Vagina (tissue), 2 donors: ENCODE measurements at regions not wholly inside any gene's neighbourhood (a gene's known extent, or its start where the extent isn't known, plus 50 kb on each side); places are given as distances from the start of the nearest gene placed in this dataset.
"Not testable (repeated sequence)": the region's sequence is repeated elsewhere in the genome, so short reads cannot be mapped to it uniquely, and the experiment has no call there.

Source experiments
- DNase-seq, 2 donors: peaks; one replicate each; pipeline ENCODE4 v3.0.0-alpha.2; 2017; ENCODE audit errors: extremely low spot score in 2 of 2
- H3K27ac ChIP-seq: fragments of 200-600 bp; sonication (generic); one replicate; pipeline ENCODE4 v1.5.1; 2019
- H3K27me3 ChIP-seq: fragments of 200-600 bp; sonication (generic); one replicate; pipeline ENCODE4 v1.5.1; 2019
- H3K36me3 ChIP-seq, 2 donors: fragments of 200-600 bp; sonication (generic); one replicate each; pipeline ENCODE4 v1.5.1; 2017 to 2019
- H3K4me1 ChIP-seq: fragments of 200-600 bp; sonication (generic); one replicate; pipeline ENCODE4 v1.5.1; 2019
- H3K4me3 ChIP-seq, 2 donors: fragments of 200-600 bp; sonication (generic); 1 replicate in 1 of 2; 2 replicates in 1 of 2; pipeline ENCODE4 v1.5.1; 2016 to 2019
- H3K9me3 ChIP-seq: fragments of 200-600 bp; sonication (generic); one replicate; pipeline ENCODE4 v1.5.1; 2019
- CTCF ChIP-seq, 3 experiments: fragments of 450-650 bp in 2 of 3; fragments of 200-600 bp in 1 of 3; sonication (generic) in 1 of 3; IDR thresholded peaks; one replicate each; pipeline ENCODE4 v1.5.1; 2017 to 2019; ENCODE audit warnings: antibody characterized with exemption in 3 of 3, mild to moderate bottlenecking in 2 of 3, moderate library complexity in 2 of 3
- POLR2A ChIP-seq, 2 donors: fragments of 450-650 bp; IDR thresholded peaks; one replicate each; pipeline ENCODE4 v1.6.1; 2017; ENCODE audit warnings: antibody characterized with exemption in 2 of 2, mild to moderate bottlenecking in 2 of 2, moderate library complexity in 2 of 2
- POLR2AphosphoS5 ChIP-seq, 2 donors: sonication (generic); formaldehyde crosslinking; IDR thresholded peaks; one replicate each; pipeline ENCODE4 v1.9.0; 2017; ENCODE audit warnings: antibody characterized with exemption in 2 of 2, mild to moderate bottlenecking in 2 of 2, low read depth in 1 of 2; ENCODE audit not compliant: insufficient read depth in 1 of 2
- intact Hi-C: fragments of 100-400 bp; cut with DNase I; formaldehyde crosslinking; loops from one replicate; pipeline ENCODE4 v1.15.1; 2023

GRCh38 chr2:175805442-175806124, 196.5 kb downstream of the LNPK start:
- no peaks in the 10 kb centered on the region for H3K9me3 ChIP-seq
- no peaks in the 10 kb centered on the region for H3K27me3 ChIP-seq
- TF ChIP-seq POLR2AphosphoS5 (IDR thresholded peaks at IDR 0.05; ENCODE audit: insufficient read depth in 1 of 2, low read depth in 1 of 2) (no peak), POLR2A (IDR thresholded peaks at IDR 0.05) (no peak), CTCF (IDR thresholded peaks at IDR 0.05) (no peak)
- H3K4me1 ChIP-seq = no peaks in the 10 kb centered on the region
- H3K27ac ChIP-seq = no peak overlapping the region
- DNase-seq = no peak
- intact Hi-C loops = no loop called here
- H3K4me3 ChIP-seq = no peak overlapping the region
- no peaks in the 10 kb centered on the region for H3K36me3 ChIP-seq

- no peaks in the 10 kb centered on the region for H3K27me3 ChIP-seq
- no peaks in the 10 kb centered on the region for H3K4me1 ChIP-seq
- TF ChIP-seq POLR2A (IDR thresholded peaks at IDR 0.05) (no peak), POLR2AphosphoS5 (IDR thresholded peaks at IDR 0.05; ENCODE audit: insufficient read depth in 1 of 2, low read depth in 1 of 2) (no peak)
- H3K36me3 ChIP-seq = no peaks in the 10 kb centered on the region
- H3K27ac ChIP-seq = no peak overlapping the region
- DNase-seq = no peak
- no peak overlapping the region for H3K4me3 ChIP-seq
- no peaks in the 10 kb centered on the region for H3K9me3 ChIP-seq
- intact Hi-C loops = no loop called here
Measured at GRCh38 chr2:175804122-175804521, 197.9 kb downstream of the LNPK start.

- H3K27ac ChIP-seq, H3K4me3 ChIP-seq, H3K36me3 ChIP-seq, intact Hi-C loops, DNase-seq, H3K9me3 ChIP-seq, H3K4me1 ChIP-seq, H3K27me3 ChIP-seq: not testable (repeated sequence)
Measured at GRCh38 chr2:175796422-175796821, 205.6 kb downstream of the LNPK start.

- no peaks in the 10 kb centered on the region for H3K36me3 ChIP-seq
- no peaks in the 10 kb centered on the region for H3K4me1 ChIP-seq
- intact Hi-C loops = no loop called here
- no peak for DNase-seq
- no peaks in the 10 kb centered on the region for H3K27me3 ChIP-seq
- no peaks in the 10 kb centered on the region for H3K9me3 ChIP-seq
- no peak for TF ChIP-seq POLR2AphosphoS5 (IDR thresholded peaks at IDR 0.05; ENCODE audit: insufficient read depth in 1 of 2, low read depth in 1 of 2)
- TF ChIP-seq CTCF (IDR thresholded peaks at IDR 0.05) = no peak
- no peak for TF ChIP-seq POLR2A (IDR thresholded peaks at IDR 0.05)
- H3K27ac ChIP-seq = no peak overlapping the region
- H3K4me3 ChIP-seq = no peak overlapping the region
Measured at GRCh38 chr2:175793648-175794047, 208.4 kb downstream of the LNPK start.

GRCh38 chr2:175792881-175793280, 209.2 kb downstream of the LNPK start:
- no peaks in the 10 kb centered on the region for H3K4me1 ChIP-seq
- no peak overlapping the region for H3K4me3 ChIP-seq
- H3K27me3 ChIP-seq = no peaks in the 10 kb centered on the region
- no peak overlapping the region for H3K27ac ChIP-seq
- no peaks in the 10 kb centered on the region for H3K9me3 ChIP-seq
- intact Hi-C loops = no loop called here
- H3K36me3 ChIP-seq = no peaks in the 10 kb centered on the region
- TF ChIP-seq POLR2A (IDR thresholded peaks at IDR 0.05) = no peak
- no peak for TF ChIP-seq CTCF (IDR thresholded peaks at IDR 0.05)
- no peak for TF ChIP-seq POLR2AphosphoS5 (IDR thresholded peaks at IDR 0.05; ENCODE audit: insufficient read depth in 1 of 2, low read depth in 1 of 2)
- no peak for DNase-seq

- Histone ChIP-seq H3K4me3 (no peak overlapping the region), H3K27ac (no peak overlapping the region), H3K9me3 (no peaks in the 10 kb centered on the region), H3K27me3 (no peaks in the 10 kb centered on the region), H3K4me1 (no peaks in the 10 kb centered on the region), H3K36me3 (no peaks in the 10 kb centered on the region)
- no peak for DNase-seq
- intact Hi-C loops = no loop called here
- TF ChIP-seq CTCF (IDR thresholded peaks at IDR 0.05) (no peak), POLR2A (IDR thresholded peaks at IDR 0.05) (no peak), POLR2AphosphoS5 (IDR thresholded peaks at IDR 0.05; ENCODE audit: insufficient read depth in 1 of 2, low read depth in 1 of 2) (no peak)
Measured at GRCh38 chr2:175792199-175792598, 209.9 kb downstream of the LNPK start.
